AG04450 (cell line): ENCODE measurements at regions not wholly inside any gene's neighbourhood (a gene's known extent, or its start where the extent isn't known, plus 50 kb on each side); places are given as distances from the start of the nearest gene placed in this dataset.

Source experiments
- CTCF ChIA-PET: fragments of 300-600, 350-600 bp; formaldehyde crosslinking; extraction: SDS; loops from one replicate; lab custom pipeline; 2022; ENCODE audit warnings: antibody characterized with exemption, inconsistent platforms; lab: Charles Lee
- POLR2A ChIA-PET: fragments of 350-600 bp; formaldehyde crosslinking; extraction: SDS; loops from one replicate; lab custom pipeline; 2021; ENCODE audit warnings: antibody characterized with exemption, inconsistent platforms; lab: Yijun Ruan, JAX
- DNase-seq: peaks from one replicate; pipeline ENCODE4 v3.0.0-alpha.2; 2011; ENCODE audit warnings: low read depth, low spot score
- H3K27ac ChIP-seq: one replicate; pipeline ENCODE4 v1.5.1; 2012; ENCODE audit warnings: low read depth, low read length, control low read depth
- H3K27me3 ChIP-seq: one replicate; pipeline ENCODE4 v1.6.0; 2012; ENCODE audit warnings: low read length; ENCODE audit not compliant: control insufficient read depth, insufficient read depth
- H3K4me3 ChIP-seq: 2 replicates; pipeline ENCODE4 v1.5.1; 2011; ENCODE audit warnings: mild to moderate bottlenecking, low read depth, low read length, control low read depth
- H3K9me3 ChIP-seq: 2 replicates; pipeline ENCODE4 v1.5.1; 2012; ENCODE audit warnings: low read length; ENCODE audit not compliant: control insufficient read depth, insufficient read depth
- CTCF ChIP-seq: IDR thresholded peaks from 2 replicates; pipeline ENCODE4 v1.5.1; 2011; ENCODE audit warnings: low read depth, low read length, control low read depth, inconsistent platforms

GRCh38 chr1:30012455-30013440, 710.6 kb downstream of the MATN1 start:
- Histone ChIP-seq H3K27me3 (no peaks in the 10 kb centered on the region), H3K27ac (no peak overlapping the region), H3K4me3 (no peak overlapping the region), H3K9me3 (no peaks in the 10 kb centered on the region)
- ChIA-PET CTCF (no interaction called here), POLR2A (no interaction called here)
- DNase-seq, result no peak
- TF ChIP-seq CTCF, result no peak

GRCh38 chr1:30011970-30012369, 711.4 kb downstream of the MATN1 start:
- no peak overlapping the region for H3K27ac ChIP-seq
- CTCF ChIA-PET, result no interaction called here

GRCh38 chr1:30010506-30011106, 712.8 kb downstream of the MATN1 start:
- ChIA-PET POLR2A (no interaction called here), CTCF (no interaction called here)
- Histone ChIP-seq H3K9me3 (no peaks in the 10 kb centered on the region), H3K27ac (no peak overlapping the region), H3K27me3 (no peaks in the 10 kb centered on the region), H3K4me3 (no peak overlapping the region)
- TF ChIP-seq CTCF, result no peak
- DNase-seq, result no peak

More at GRCh38 chr1:30011970-30012369, 711.4 kb downstream of the MATN1 start:
- H3K27me3 ChIP-seq, result no peaks in the 10 kb centered on the region
- POLR2A ChIA-PET, result no interaction called here
- DNase-seq, result no peak
- H3K4me3 ChIP-seq, result no peak overlapping the region
- TF ChIP-seq CTCF, result no peak
- H3K9me3 ChIP-seq, result no peaks in the 10 kb centered on the region

GRCh38 chr1:30009720-30010119, 713.7 kb downstream of the MATN1 start:
- ChIA-PET POLR2A (no interaction called here), CTCF (no interaction called here)
- no peak overlapping the region for H3K27ac ChIP-seq
- H3K9me3 ChIP-seq, result no peaks in the 10 kb centered on the region
- peaks cover 3% of the 10 kb centered on the region for H3K27me3 ChIP-seq
- no peak for TF ChIP-seq CTCF
- no peak for DNase-seq
- no peak overlapping the region for H3K4me3 ChIP-seq
